Myocyte (in vitro differentiated cells): ENCODE measurements at regions not wholly inside any gene's neighbourhood (a gene's known extent, or its start where the extent isn't known, plus 50 kb on each side); places are given as distances from the start of the nearest gene placed in this dataset.
A peak's percentile ranks its signal among the peaks of the same experiment; 100 is the strongest.
"Not testable (repeated sequence)": the region's sequence is repeated elsewhere in the genome, so short reads cannot be mapped to it uniquely, and the experiment has no call there.

ENCODE experiments used
- DNase-seq: peaks from one replicate; pipeline ENCODE4 v3.0.0-alpha.2; 2012; ENCODE audit warnings: low read depth

DNA sequence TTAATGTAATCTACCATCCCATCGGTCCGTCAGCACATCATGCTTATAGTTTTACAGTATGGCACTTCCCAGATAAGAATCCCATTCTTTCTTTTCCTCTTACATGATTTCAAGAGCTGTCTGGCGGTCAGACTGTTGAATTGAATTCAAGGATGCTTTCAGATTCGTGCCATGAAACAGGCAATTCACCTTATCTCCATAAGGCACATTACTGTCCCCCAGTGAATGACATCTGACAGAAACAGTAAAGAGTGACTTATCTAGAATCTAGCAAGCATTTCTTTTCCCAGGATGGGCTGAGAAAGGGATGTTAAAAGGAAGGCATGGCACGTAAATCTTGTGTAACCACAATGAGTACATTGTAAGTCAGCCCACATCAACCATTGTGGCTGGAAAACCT, 61.1 kb upstream of the SEM1 start:
- DNase-seq: no peak

DNA sequence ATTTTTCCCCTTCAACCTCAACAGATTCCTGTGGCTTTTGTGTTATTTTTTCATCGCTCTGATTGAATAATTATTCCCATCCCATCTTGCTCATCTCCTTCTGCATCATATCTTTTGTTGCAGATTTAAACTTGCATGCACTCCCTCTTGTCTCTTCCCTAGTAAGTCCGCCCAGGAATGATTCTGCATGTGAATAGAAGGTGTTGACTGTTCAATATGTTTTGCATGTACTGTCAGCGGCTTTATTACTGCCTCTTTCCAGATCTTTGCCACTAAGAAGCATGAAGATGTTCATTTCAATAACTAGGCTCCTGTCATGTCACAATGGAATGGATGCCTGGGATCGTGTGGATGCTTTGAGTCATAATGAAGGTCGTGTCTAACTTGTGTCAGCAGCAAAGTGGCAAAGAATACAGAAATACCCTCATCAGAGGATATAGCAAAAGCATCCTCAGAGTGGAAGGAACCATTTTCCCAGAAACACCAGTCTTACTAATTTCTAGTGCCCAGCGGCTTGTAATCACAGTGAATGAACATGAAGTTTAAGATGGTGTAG, 62.6 kb upstream of the SEM1 start:
- DNase-seq: no peak

DNA sequence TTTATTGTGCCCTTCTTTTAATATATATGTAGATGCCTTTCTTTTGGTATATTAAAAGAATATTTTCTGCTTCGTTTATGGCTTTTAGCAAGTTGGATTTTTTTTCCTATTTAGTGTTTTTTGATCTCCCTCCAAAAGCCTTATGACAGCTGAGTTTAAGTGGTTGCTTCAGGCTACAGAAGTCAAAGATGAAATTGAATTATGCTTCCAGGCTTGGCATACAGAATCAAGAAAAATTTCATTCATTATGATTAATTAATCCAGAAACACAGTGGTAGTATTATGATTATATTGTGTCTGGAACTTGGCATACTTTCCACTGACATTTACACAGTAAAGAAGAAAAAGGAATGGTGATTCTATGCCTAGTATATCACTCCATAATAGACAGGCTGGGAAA, 63.8 kb upstream of the SEM1 start:
- DNase-seq: no peak

DNA sequence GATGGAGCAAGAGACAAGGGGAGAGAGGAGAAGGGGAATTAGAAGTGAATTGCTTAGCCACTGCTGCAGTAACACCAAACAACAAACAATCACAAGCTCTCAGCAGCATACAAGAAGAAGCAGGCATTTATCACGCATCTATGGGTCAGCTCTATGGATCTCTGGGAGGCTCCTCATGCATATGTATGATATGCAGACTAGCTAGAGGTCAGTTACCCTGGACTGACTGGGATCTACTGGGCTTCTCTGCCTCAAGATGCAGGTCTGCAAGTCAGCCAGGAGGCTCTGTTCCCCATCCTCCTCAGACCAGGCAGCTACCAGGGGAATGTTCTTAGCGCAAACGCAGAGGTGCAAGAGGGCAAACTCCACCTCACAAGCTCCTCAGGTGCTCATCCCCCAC, 64.7 kb upstream of the SEM1 start:
- no peak for DNase-seq

DNA sequence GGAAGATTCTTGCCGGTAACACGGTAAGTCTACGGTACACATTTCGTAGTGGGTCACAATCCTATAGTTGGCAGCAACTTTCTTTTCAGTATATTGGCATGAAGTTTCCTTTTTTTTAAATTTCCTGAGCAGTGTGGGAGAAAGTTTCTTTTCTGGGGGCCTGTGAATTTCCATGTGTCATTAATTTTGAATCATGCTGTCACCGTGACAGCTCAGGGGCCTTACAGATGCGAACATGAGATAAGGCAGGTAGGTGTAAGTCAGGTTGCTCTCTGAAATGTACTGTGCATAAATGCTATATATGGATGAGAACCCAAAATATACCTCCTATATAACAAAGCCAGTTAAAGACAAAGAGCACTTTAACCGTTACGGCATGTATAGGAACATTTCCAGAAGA, 65.4 kb upstream of the SEM1 start:
- no peak for DNase-seq

DNA sequence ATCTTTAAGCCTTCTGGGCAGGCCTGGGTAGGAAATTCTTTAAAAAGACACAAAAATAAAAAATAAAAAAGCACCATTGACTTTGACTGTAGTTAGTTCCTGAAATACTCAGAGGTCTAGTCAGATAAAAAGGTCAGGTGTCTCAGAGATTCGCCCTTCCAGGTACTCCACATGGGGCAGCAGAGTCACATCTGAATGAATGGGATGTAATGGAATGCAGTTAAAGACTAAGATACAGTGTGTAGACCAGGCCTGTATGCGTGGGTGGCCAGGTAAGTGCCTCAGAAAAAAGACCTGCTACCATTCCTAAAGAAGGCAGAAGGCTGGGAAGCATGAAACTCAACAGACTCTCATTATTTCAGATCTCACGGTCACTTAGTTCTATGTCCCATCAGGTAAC, 68.6 kb upstream of the SEM1 start:
- DNase-seq: no peak

DNA sequence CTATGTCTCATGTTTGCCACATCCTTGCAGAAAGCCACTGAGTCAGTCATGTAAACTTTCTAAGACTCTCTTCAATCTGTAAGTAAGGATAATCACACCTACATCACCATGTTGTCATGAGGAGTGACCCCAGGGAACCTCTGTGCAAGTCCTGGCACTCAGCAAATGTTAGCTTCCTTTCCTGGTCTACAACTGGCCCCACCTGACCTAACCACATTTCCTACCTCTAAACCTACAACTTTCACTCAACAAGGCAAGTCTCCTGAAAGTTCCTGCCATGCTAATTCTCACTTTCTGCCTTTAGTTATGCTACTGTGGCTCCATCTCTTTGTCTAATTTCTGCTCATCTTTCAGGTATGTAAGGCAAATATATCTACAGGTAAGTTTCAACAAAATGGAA, 72.3 kb upstream of the SEM1 start:
- DNase-seq: no peak

DNA sequence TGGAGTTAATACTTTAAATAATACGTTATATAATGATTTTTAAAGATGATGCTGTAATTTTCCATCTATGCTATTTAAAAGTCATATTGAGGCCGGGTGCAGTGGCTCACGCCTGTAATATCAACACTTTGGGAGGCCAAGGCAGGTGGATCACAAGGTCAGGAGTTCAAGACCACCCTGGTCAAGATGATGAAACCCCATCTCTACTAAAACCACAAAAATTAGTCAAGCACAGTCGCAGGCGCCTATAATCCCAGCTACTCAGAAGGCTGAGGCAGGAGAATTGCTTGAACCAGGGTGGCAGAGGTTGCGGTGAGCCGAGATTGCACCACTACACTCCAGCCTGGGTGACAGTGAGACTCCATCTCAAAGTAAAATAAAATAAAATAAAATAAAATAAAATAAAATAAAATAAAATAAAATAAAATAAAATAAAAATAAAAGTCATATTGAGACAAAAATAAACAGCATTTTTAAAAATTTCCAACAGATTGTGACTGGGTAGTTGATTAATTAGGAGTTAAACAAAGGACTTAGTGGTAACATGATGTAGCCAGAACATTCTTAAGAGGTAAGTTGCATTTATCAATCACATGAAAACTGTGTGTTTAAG, 73.1 kb upstream of the SEM1 start:
- not testable (repeated sequence) for DNase-seq

DNA sequence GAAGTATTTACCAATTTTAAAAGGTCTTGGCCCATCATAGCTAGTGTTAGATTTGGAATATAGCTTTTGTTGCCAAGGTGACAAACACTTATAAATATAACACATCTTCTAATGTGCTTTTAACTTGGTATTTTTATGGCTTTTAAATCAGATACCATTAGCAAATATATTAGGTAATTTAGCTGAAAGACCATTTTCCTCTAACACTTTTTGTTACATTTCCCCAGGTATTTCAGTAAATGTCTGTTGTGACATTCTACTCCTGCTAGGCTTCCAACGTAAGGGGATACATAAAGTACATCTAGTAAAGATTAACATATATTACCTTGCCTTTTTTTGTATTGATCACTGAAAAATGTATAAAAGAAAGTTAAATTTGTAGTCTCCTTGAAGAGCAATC, 75.0 kb upstream of the SEM1 start:
- no peak for DNase-seq

DNA sequence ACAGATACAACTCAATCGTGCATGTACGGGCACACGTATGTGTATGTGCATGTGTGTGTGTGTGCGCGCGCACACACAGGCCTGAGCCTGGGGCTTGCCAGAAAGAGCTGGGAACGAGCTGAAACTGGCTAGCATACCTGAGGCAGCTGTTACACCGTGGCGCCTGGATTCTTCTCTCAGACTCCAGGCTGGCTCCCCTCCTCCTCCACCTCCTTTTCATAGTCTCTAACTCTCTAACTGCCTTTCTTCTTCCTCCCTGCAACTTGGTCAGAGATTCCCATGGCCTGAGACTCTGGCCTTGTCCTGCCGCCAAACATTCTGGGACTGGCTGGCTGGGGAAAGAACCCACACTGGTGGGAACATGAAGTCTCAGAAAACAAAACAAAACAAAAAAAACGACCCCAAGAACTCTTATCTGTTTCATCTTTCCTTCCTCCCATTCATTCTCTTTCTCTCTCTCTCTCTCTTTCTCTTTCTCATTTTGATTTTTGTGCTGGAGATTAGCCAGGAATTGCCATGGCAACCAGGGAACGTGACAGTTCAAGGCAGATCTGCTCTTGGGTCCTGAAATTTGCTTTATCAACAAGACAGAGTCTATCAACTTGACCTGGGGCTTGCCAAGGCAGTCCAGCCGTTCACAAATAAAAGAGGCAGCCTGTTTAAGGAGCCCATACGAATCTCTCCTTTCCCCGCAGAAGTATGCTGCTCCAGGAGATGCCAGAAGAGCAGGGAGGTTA, 76.8 kb upstream of the SEM1 start:
- peak; percentile 7 for DNase-seq

DNA sequence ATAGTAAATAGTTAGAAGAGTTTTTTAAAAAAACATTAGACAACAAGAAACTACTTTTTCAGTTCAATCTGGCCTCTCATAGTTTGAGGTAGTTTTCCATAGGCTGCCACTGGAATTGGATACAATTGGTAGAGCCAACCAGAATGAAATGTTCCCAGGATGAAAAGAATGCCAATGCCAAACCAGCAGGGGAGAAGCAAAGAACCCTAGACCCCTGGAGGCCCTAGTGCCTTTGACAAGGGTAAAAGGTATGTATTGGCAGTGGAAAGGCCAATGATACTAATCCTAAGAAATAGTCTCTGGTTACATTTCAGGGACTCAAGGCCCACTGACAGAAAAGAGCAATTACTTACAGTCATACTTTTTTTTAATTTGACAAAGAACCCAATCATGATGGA, 77.4 kb upstream of the SEM1 start:
- DNase-seq: no peak

DNA sequence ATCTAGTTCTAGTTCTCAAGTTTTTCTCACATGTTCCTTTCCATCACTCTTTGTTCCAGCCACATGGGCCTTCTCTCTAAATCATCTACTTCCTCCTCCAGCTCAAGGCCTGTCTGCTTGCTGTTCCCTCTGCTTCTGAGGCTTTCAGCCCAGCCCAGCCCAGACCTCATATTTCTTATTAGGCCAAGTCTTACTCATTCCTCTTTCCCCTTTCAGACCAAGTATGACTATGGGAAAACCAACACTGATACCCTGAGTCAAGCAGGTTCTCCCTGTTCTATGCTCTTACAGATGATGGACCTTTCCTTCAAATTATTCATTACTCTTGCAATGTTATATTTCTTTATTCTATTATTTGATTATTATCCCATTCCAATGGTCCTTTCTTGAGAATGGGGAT, 80.3 kb upstream of the SEM1 start:
- no peak for DNase-seq

DNA sequence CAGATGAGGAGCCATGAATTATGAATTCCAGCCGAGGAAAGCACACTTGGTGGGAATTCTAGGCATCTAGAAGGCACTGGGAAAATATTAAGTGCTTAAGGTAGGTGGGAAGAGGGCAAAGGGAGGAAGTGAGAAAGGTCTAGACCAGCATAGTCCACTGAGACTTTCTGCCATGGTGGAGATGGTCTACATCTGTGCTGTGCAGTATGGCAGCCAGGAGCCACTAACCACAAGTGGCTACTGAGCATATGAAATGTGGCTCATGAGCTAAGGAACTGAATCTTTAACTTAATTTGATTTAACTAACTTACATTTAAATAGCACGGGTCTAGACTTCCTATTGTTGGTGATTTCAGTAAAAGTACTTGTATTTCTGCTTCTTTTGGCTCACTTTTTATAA, 82.5 kb upstream of the SEM1 start:
- DNase-seq: no peak

DNA sequence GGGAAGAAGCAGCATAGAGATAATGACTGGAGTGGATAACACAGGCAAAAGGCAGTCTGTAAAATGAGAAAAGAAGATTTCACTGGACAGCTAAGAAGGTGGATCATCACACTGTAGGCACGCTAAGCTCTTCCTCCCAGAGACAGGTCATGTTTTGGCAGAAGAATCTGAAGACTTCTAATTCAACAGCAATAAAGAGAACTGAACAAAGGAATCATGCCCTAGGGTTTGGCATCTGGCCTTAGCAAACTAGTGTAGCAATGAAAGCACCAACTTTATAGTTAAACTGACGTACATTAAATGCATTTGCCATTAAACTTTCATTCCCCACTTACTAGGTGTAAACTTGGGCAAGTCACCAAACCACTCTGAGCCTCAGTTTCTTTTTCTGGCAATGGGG, 84.4 kb upstream of the SEM1 start:
- DNase-seq: no peak

DNA sequence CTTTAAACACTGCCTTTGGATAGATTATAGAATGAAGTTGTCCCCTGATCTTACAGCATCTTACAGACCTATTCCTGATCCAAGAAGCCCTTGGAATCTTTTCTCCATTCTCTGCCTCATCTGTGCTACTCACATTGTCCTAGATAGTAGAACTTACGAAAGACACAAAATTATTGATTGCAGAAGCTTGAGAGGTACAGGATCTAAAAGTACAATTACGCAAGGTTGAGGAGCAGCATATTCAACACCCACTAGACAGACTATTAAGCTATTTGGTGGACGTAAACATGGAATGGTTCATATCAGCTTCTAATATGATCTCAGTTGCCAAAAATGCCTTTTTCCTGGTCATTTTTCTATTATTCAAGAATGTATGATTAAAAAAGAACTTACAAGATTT, 90.5 kb upstream of the SEM1 start:
- DNase-seq: no peak

DNA sequence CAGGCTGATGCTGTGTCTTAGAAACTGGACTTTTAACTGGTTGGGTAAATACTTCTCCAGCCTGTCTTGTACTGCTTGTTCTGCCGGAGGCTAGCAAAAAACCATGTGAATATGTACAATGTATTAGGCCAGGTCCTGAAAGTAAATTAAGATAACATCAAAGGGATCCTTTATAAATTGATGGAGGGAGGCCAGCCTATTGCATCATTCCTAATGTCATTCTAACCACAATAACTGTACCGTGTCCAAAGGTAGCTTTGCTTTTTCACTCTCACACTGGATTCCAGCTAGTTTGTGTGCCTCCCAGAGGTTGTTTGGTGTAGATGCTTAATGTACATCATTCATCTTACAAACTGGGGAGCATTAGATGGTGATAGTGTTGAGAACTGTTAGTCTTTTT, 91.2 kb upstream of the SEM1 start:
- no peak for DNase-seq

DNA sequence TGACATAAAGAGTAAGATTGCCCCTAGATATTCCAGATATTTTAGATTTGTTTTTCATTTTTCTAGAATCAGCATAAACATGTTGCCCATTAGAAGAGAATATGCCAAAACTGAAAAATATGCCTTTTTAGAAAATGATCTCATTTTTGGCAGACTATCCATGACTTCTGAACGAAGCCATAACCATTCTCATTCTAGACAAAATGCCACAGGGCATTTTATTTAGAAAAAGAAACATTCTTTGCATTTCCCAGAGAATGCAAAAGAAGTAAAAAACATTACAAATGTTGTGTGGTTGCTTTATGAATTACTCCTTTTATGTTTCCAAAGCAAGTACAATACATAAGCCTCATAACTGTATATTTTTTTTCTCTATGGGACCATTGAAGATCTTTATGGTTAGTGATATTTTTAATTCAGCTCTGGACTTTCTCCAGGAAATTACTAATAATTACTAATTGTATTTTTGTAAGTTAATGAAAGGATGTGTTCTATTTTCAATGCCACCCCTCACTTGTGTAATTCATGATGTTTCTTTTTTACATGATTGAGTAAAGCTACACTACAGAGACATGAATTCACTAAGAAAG, 109.6 kb upstream of the SEM1 start:
- DNase-seq: no peak

DNA sequence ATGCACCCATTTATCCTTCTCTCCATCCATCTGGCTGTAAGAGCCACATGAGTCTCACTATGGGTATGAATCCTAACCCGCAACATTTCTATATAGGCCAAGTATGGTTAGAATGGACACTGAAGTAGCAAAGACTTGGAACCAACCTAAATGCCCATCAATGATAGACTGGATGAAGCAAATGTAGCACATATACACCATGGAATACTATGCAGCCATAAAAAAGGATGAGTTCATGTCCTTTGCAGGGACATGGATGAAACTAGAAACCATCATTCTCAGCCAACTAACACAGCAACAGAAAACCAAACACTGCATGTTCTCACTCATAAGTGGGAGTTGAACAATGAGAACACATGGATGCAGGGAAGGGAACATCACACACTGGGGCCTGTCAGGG, 111.5 kb upstream of the SEM1 start:
- not testable (repeated sequence) for DNase-seq

DNA sequence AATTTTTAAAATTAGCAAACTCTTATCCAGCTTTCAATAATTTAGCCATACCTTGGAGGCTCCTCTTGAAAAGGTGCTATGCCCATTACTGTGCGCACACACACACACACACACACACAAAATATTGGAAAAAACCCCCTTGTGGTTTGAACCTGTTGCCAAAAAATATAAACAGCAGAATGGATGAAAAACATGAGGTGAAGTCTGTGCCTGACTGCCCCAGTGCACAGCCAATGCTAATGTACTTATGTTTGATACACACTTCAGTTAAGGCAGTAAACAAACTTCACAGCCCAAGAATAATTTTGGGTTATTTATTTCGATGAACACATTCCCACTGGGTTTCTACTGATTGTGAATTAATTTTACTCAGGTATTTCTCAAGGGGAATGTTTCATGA, 113.2 kb upstream of the SEM1 start:
- no peak for DNase-seq

DNA sequence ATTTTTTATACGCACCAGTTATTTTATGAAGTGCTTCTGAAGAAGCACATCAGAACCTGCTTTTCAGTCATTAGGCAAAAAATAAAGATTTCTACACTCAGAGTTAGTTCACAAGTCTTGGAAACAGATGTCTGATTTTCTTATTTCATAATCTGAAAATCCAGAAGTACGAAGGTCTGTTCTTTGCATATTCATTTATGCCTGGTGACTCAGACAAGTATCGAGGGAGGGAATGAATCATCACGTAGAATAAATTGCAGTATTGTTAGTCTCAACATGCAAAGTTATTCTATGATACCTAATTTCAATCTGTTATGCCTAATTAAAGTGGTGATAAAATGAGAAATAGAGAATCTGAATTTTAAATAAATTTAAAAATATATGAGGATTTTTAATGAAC, 113.6 kb upstream of the SEM1 start:
- DNase-seq: peak; percentile 45

DNA sequence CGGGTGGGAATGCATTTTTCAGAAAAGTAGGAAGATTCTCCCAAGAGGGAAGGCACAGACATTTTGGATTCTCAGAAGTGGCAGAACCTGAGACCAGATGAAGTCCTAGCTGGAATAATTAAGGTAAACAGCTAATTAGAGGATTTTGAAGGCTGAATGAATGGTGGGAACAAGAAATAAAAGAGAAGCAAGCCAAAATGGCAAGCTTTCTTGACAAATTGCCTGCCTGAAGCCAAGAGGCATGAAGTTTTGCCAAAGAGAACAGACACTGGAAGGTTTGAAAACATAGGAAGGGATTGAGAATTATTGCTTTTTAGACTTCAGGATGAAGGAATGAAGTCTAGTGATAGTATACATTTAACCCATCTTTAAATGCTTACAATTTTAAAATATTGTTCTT, 115.0 kb upstream of the SEM1 start:
- DNase-seq: no peak

DNA sequence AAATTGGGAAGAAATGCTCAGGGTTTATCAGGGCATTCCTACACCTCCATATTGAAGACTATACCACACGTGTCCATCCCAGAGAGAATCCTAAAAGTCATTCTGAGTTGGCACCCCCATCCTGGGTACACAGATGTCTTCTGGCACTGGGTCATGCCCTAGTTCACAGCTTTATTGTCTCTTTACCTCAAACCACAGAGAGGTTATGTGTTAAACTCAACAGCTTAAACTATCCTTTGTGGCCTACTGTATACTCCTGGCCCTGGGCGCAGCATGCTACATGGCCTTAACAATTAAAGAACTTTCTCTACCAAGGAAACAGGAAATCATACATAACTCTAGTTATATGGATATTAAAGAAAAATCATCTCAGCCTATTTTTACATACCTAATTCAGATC, 115.6 kb upstream of the SEM1 start:
- DNase-seq: no peak

DNA sequence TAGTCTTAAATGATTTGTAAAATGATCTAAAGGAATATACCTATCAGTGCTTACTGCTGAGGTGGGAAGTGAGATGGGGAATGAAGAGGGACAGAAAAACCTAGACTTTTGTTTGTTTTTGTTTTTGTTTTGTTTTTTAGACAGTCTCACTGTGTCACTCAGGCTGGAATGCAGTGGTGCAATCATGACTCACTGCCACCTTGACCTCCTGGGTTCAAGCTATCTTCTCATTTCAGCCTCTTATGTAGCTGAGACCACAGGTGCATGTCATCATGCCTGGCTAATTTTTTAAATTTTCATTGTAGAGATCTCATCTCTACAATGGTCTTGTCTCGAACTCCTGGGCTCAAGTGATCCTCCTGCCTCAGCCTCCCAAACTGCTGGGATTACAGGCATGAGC, 116.4 kb upstream of the SEM1 start:
- no peak for DNase-seq
